HL-60 (cell line): ENCODE measurements at regions not wholly inside any gene's neighbourhood (a gene's known extent, or its start where the extent isn't known, plus 50 kb on each side); places are given as distances from the start of the nearest gene placed in this dataset.

Experiments used
- DNase-seq, 2 experiments: peaks; one replicate each; pipeline ENCODE4 v3.0.0-alpha.2; 2010 to 2020; ENCODE audit warnings: low read depth in 1 of 2, low spot score in 1 of 2
- H3K27ac ChIP-seq: fragments of 250-450 bp; sonication (Bioruptor Pico); replicated peaks from 2 replicates; pipeline ENCODE4 v1.5.1; 2020; ENCODE audit warnings: mild to moderate bottlenecking, moderate library complexity
- H3K27me3 ChIP-seq: fragments of 250-450 bp; sonication (Bioruptor Pico); 2 replicates; pipeline ENCODE4 v1.5.1; 2021; ENCODE audit warnings: mild to moderate bottlenecking, moderate library complexity; ENCODE audit not compliant: insufficient read depth, poor library complexity, severe bottlenecking
- H3K4me3 ChIP-seq: replicated peaks from 2 replicates; pipeline ENCODE4 v1.5.1; 2011; ENCODE audit warnings: mild to moderate bottlenecking, control low read depth, low read length; ENCODE audit not compliant: insufficient read depth
- CTCF ChIP-seq: IDR thresholded peaks from one replicate; pipeline ENCODE4 v1.5.1; 2011; ENCODE audit warnings: low read length, control low read depth, inconsistent platforms; ENCODE audit not compliant: insufficient read depth
- GABPA ChIP-seq: IDR thresholded peaks from 2 replicates; pipeline ENCODE4 v1.6.1; 2012; ENCODE audit warnings: low read depth
- POLR2AphosphoS5 ChIP-seq: IDR thresholded peaks from 2 replicates; pipeline ENCODE4 v1.6.1; 2012; ENCODE audit warnings: low read depth
- SPI1 ChIP-seq: IDR thresholded peaks from 2 replicates; pipeline ENCODE4 v1.6.1; 2012; ENCODE audit warnings: low read depth, mild to moderate bottlenecking, borderline replicate concordance
- TF ChIP-seq, protein P1 (sequence below): IDR thresholded peaks from 2 replicates; pipeline ENCODE4 v1.6.1; 2012; ENCODE audit warnings: low read depth; ENCODE audit not compliant: insufficient replicate concordance

- H3K27ac ChIP-seq = no peak overlapping the region
- H3K27me3 ChIP-seq = no peaks in the 10 kb centered on the region
- H3K4me3 ChIP-seq = no peak overlapping the region
- TF ChIP-seq CTCF = no peak
- no peak for TF ChIP-seq SPI1
- TF ChIP-seq POLR2AphosphoS5 = no peak
- TF ChIP-seq, protein P1, sequence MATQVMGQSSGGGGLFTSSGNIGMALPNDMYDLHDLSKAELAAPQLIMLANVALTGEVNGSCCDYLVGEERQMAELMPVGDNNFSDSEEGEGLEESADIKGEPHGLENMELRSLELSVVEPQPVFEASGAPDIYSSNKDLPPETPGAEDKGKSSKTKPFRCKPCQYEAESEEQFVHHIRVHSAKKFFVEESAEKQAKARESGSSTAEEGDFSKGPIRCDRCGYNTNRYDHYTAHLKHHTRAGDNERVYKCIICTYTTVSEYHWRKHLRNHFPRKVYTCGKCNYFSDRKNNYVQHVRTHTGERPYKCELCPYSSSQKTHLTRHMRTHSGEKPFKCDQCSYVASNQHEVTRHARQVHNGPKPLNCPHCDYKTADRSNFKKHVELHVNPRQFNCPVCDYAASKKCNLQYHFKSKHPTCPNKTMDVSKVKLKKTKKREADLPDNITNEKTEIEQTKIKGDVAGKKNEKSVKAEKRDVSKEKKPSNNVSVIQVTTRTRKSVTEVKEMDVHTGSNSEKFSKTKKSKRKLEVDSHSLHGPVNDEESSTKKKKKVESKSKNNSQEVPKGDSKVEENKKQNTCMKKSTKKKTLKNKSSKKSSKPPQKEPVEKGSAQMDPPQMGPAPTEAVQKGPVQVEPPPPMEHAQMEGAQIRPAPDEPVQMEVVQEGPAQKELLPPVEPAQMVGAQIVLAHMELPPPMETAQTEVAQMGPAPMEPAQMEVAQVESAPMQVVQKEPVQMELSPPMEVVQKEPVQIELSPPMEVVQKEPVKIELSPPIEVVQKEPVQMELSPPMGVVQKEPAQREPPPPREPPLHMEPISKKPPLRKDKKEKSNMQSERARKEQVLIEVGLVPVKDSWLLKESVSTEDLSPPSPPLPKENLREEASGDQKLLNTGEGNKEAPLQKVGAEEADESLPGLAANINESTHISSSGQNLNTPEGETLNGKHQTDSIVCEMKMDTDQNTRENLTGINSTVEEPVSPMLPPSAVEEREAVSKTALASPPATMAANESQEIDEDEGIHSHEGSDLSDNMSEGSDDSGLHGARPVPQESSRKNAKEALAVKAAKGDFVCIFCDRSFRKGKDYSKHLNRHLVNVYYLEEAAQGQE = no peak
- TF ChIP-seq GABPA = no peak
- DNase-seq = no peak
These were observed 954.7 kb upstream of the ADGRB3 start for GRCh38 chr6:67680297-67680932.

- Histone ChIP-seq H3K4me3 (no peak overlapping the region), H3K27ac (no peak overlapping the region), H3K27me3 (no peaks in the 10 kb centered on the region)
- no peak for DNase-seq
- no peak for TF ChIP-seq CTCF
- TF ChIP-seq GABPA = no peak
- no peak for TF ChIP-seq SPI1
- TF ChIP-seq POLR2AphosphoS5 = no peak
- TF ChIP-seq, protein P1 = no peak
These were observed 955.4 kb upstream of the ADGRB3 start for GRCh38 chr6:67679566-67680296.

DNA sequence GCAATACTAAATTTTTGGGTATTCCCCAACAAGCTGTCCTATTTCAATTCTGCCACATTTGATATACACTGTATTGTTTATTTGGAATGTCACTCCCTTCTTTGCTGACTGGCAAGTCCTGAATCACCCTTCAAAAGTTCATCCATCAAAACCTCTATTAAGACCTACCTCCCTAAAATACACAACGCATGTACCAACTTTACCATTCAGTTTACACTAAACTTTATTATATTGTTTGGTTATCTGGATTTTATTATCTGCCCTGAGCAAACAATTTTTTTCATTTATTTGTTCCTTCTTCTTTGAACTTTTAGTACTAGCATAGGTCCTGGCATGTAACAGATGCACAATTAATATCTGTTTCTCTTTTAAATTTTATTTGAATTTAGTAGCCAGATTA lies 958.2 kb upstream of the ADGRB3 start:
- DNase-seq = no peak
- Histone ChIP-seq H3K27me3 (no peaks in the 10 kb centered on the region), H3K27ac (no peak overlapping the region), H3K4me3 (no peak overlapping the region)
- TF ChIP-seq GABPA (no peak), SPI1 (no peak), CTCF (no peak), POLR2AphosphoS5 (no peak)
- TF ChIP-seq, protein P1 = no peak
